C1 segment of cervical spinal cord (tissue), 14 donors: ENCODE measurements at regions not wholly inside any gene's neighbourhood (a gene's known extent, or its start where the extent isn't known, plus 50 kb on each side); places are given as distances from the start of the nearest gene placed in this dataset.
"Not testable (repeated sequence)": the region's sequence is repeated elsewhere in the genome, so short reads cannot be mapped to it uniquely, and the experiment has no call there.

Experiments used
- DNase-seq, 14 donors: peaks; one replicate each; lab custom pipeline; 2025; lab: John Stamatoyannopoulos, UW

- no peak for DNase-seq
Measured at GRCh38 chr12:102728506-102729242, 188.4 kb downstream of the PAH start.

- DNase-seq: no peak
Measured at GRCh38 chr12:102726686-102727085, 190.4 kb downstream of the PAH start.

- no peak for DNase-seq
Measured at GRCh38 chr12:102722147-102722546, 194.9 kb downstream of the PAH start.

GRCh38 chr12:102708108-102708507, 208.9 kb downstream of the PAH start:
- DNase-seq: no peak

GRCh38 chr12:102702447-102703114, 214.5 kb downstream of the PAH start:
- DNase-seq: peak in 5 of 14 donors; percentile 2 to 26 (median 9)

- no peak for DNase-seq
Measured at GRCh38 chr12:102696045-102696444, 215.7 kb upstream of the IGF1 start.

GRCh38 chr12:102694903-102695302, 214.5 kb upstream of the IGF1 start:
- DNase-seq: no peak

GRCh38 chr12:102691773-102692555, 211.6 kb upstream of the IGF1 start:
- no peak for DNase-seq

- no peak for DNase-seq
Measured at GRCh38 chr12:102690253-102690652, 209.9 kb upstream of the IGF1 start.

- DNase-seq: no peak
Measured at GRCh38 chr12:102689701-102690100, 209.3 kb upstream of the IGF1 start.

- DNase-seq: no peak
Measured at GRCh38 chr12:102687523-102687922, 207.2 kb upstream of the IGF1 start.

- no peak for DNase-seq
Measured at GRCh38 chr12:102685841-102686240, 205.5 kb upstream of the IGF1 start.

GRCh38 chr12:102685172-102685571, 204.8 kb upstream of the IGF1 start:
- no peak for DNase-seq

GRCh38 chr12:102682366-102683289, 202.3 kb upstream of the IGF1 start:
- no peak for DNase-seq

GRCh38 chr12:102681747-102682146, 201.4 kb upstream of the IGF1 start:
- no peak for DNase-seq

- DNase-seq: no peak
Measured at GRCh38 chr12:102681309-102681708, 200.9 kb upstream of the IGF1 start.

GRCh38 chr12:102680304-102680703, 199.9 kb upstream of the IGF1 start:
- DNase-seq: no peak

GRCh38 chr12:102676812-102677211, 196.4 kb upstream of the IGF1 start:
- DNase-seq: no peak

GRCh38 chr12:102675672-102676071, 195.3 kb upstream of the IGF1 start:
- DNase-seq: no peak

GRCh38 chr12:102673606-102674005, 193.2 kb upstream of the IGF1 start:
- no peak for DNase-seq

GRCh38 chr12:102672212-102672611, 191.8 kb upstream of the IGF1 start:
- not testable (repeated sequence) for DNase-seq
